K562 (cell line): ENCODE measurements at regions not wholly inside any gene's neighbourhood (a gene's known extent, or its start where the extent isn't known, plus 50 kb on each side); places are given as distances from the start of the nearest gene placed in this dataset.

ENCODE experiments used
- ARID1B ChIP-seq: fragments of 450-650 bp; IDR thresholded peaks from 2 replicates; pipeline ENCODE4 v1.6.1; 2016; ENCODE audit warnings: antibody characterized with exemption, mild to moderate bottlenecking, inconsistent platforms
- BHLHE40 ChIP-seq: IDR thresholded peaks from 2 replicates; pipeline ENCODE4 v1.6.1; 2011; ENCODE audit warnings: low read length, improper control_type of control experiment
- C11orf30 ChIP-seq: fragments of 450-650 bp; IDR thresholded peaks from 2 replicates; pipeline ENCODE4 v1.6.1; 2016; ENCODE audit warnings: low read depth, mild to moderate bottlenecking
- DLX4 ChIP-seq: fragments of 250-450 bp; sonication (Bioruptor Pico); IDR thresholded peaks from 2 replicates; pipeline ENCODE4 v1.6.1; 2021; ENCODE audit warnings: mild to moderate bottlenecking
- EGR1 ChIP-seq: fragments of 450-650 bp; conservative IDR thresholded peaks from 2 replicates; pipeline ENCODE4 v1.6.1; 2017; ENCODE audit warnings: mild to moderate bottlenecking
- EZH2 ChIP-seq: IDR thresholded peaks from 2 replicates; pipeline ENCODE4 v1.6.1; 2012; ENCODE audit warnings: low read depth, mild to moderate bottlenecking, inconsistent platforms, low read length, borderline replicate concordance
- GTF2F1 ChIP-seq: IDR thresholded peaks from 2 replicates; pipeline ENCODE4 v1.6.1; 2011; ENCODE audit warnings: low read depth, low read length, improper control_type of control experiment
- HMG20A ChIP-seq: fragments of 450-650 bp; formaldehyde crosslinking; conservative IDR thresholded peaks from 2 replicates; pipeline ENCODE4 v1.4.0; 2020; ENCODE audit warnings: mild to moderate bottlenecking, mixed read lengths
- HSF4 ChIP-seq: fragments of 250-450 bp; sonication (Bioruptor Pico); IDR thresholded peaks from 2 replicates; pipeline ENCODE4 v2.1.2; 2022; ENCODE audit warnings: mild to moderate bottlenecking, moderate library complexity, borderline replicate concordance
- JUND ChIP-seq, 2 experiments: IDR thresholded peaks; 2 replicates in 1 of 2; 3 replicates in 1 of 2; pipeline ENCODE4 v1.6.1; 2011; ENCODE audit warnings: borderline replicate concordance in 2 of 2, low read depth in 2 of 2, low read length in 2 of 2, improper control_type of control experiment in 1 of 2, missing biosample characterization in 1 of 2, missing genetic modification characterization in 1 of 2, missing genetic modification reagents in 1 of 2
- KLF13 ChIP-seq: fragments of 450-650 bp; IDR thresholded peaks from 2 replicates; pipeline ENCODE4 v1.6.1; 2016; ENCODE audit warnings: missing genetic modification characterization, low read depth, mild to moderate bottlenecking, missing compliant biosample characterization, moderate library complexity, borderline replicate concordance
- MTF1 ChIP-seq: fragments of 250-450 bp; sonication (Bioruptor Pico); IDR thresholded peaks from 2 replicates; pipeline ENCODE4 v1.9.0; 2021; ENCODE audit warnings: moderate library complexity, mild to moderate bottlenecking, inconsistent platforms, borderline replicate concordance
- NR2C1 ChIP-seq, 2 experiments: fragments of 450-650 bp; IDR thresholded peaks; 2 replicates each; pipeline ENCODE4 v1.6.1; 2017; ENCODE audit warnings: mild to moderate bottlenecking in 2 of 2, antibody characterized with exemption in 1 of 2, inconsistent platforms in 1 of 2, missing compliant biosample characterization in 1 of 2, missing genetic modification characterization in 1 of 2
- PBX2 ChIP-seq, 2 experiments: IDR thresholded peaks in 1 of 2; conservative IDR thresholded peaks in 1 of 2; 2 replicates each; pipeline ENCODE4 v1.6.1; 2016; ENCODE audit warnings: low read depth in 2 of 2, mild to moderate bottlenecking in 1 of 2, missing compliant biosample characterization in 1 of 2, missing genetic modification characterization in 1 of 2, moderate library complexity in 1 of 2
- PPARD ChIP-seq: fragments of 250-450 bp; sonication (Bioruptor Pico); IDR thresholded peaks from 2 replicates; pipeline ENCODE4 v1.8.0; 2022; ENCODE audit warnings: inconsistent platforms, mild to moderate bottlenecking, moderate library complexity
- SFPQ ChIP-seq: fragments of 200-400 bp; formaldehyde crosslinking; IDR thresholded peaks from 2 replicates; pipeline ENCODE4 v1.6.1; 2017; ENCODE audit warnings: mild to moderate bottlenecking, low read depth, low read length, moderate library complexity
- SIN3B ChIP-seq: fragments of 450-650 bp; IDR thresholded peaks from 2 replicates; pipeline ENCODE4 v1.6.1; 2017; ENCODE audit warnings: low read depth, mild to moderate bottlenecking, moderate library complexity
- SMARCE1 ChIP-seq: fragments of 450-650 bp; IDR thresholded peaks from 2 replicates; pipeline ENCODE4 v1.7.1; 2016; ENCODE audit warnings: mild to moderate bottlenecking
- SREBF1 ChIP-seq: fragments of 150-350 bp; IDR thresholded peaks from 2 replicates; pipeline ENCODE4 v1.6.1; 2014; ENCODE audit warnings: antibody characterized with exemption, low read depth, low read length, borderline replicate concordance
- SREBF2 ChIP-seq: sonication (generic); formaldehyde crosslinking; IDR thresholded peaks from 2 replicates; pipeline ENCODE4 v1.4.0; 2020; ENCODE audit warnings: mild to moderate bottlenecking, missing genetic modification reagents
- XRCC4 ChIP-seq: IDR thresholded peaks from one replicate; pipeline ENCODE4 v1.6.1; 2011; ENCODE audit not compliant: insufficient read depth, insufficient read length; ENCODE audit errors: extremely low read depth
- ZNF408 ChIP-seq: fragments of 250-450 bp; sonication (Bioruptor Pico); IDR thresholded peaks from 2 replicates; pipeline ENCODE4 v1.4.0; 2020; ENCODE audit warnings: low read depth, mild to moderate bottlenecking, moderate library complexity

- no peak for TF ChIP-seq SFPQ
- no peak for TF ChIP-seq GTF2F1
- peak; percentile 93 for TF ChIP-seq EGR1
- TF ChIP-seq ARID1B, result peak; percentile 63
- no peak for TF ChIP-seq XRCC4
- TF ChIP-seq NR2C1 (IDR thresholded peaks at IDR 0.05), result no peak
- TF ChIP-seq NR2C1 (tag; IDR thresholded peaks at IDR 0.05), result peak; percentile 39; the same call in 1 of the 2 replicates
- TF ChIP-seq C11orf30, result no peak
- TF ChIP-seq SIN3B, result no peak
- no peak for TF ChIP-seq HMG20A (CRISPR knock-in tag)
- no peak for TF ChIP-seq SREBF2 (CRISPR knock-in tag)
- no peak for TF ChIP-seq DLX4
- peak; percentile 62; the same call in 1 of the 2 replicates for TF ChIP-seq BHLHE40
- TF ChIP-seq SREBF1, result no peak
- TF ChIP-seq SMARCE1, result peak; percentile 59
- TF ChIP-seq JUND (IDR thresholded peaks at IDR 0.05; ENCODE audit: borderline replicate concordance, low read depth, low read length), result peak; percentile 73
- peak; percentile 64; the same call in 1 of the 3 replicates for TF ChIP-seq JUND (tag; IDR thresholded peaks at IDR 0.05; ENCODE audit: borderline replicate concordance, low read depth, low read length)
- TF ChIP-seq MTF1, result no peak
- no peak for TF ChIP-seq PBX2 (CRISPR knock-in tag; IDR thresholded peaks at IDR 0.05; ENCODE audit: low read depth)
- no peak for TF ChIP-seq PBX2 (tag; conservative IDR thresholded peaks at IDR 0.05; ENCODE audit: low read depth)
- TF ChIP-seq KLF13 (tag), result no peak
- TF ChIP-seq ZNF408 (CRISPR knock-in tag), result no peak
- no peak for TF ChIP-seq PPARD (CRISPR knock-in tag)
- TF ChIP-seq EZH2, result no peak
- TF ChIP-seq HSF4, result no peak
These were observed 123.2 kb upstream of the RAP2B start (continued) for GRCh38 chr3:153038779-153039178.
